ENCODE measurements at regions not wholly inside any gene's neighbourhood (a gene's known extent, or its start where the extent isn't known, plus 50 kb on each side); places are given as distances from the start of the nearest gene placed in this dataset.

- DNase-seq (ENCODE audit: low read depth): no peak
- H3K4me3 ChIP-seq (ENCODE audit: low read depth, low read length): no peak overlapping the region
- TF ChIP-seq, protein P1, sequence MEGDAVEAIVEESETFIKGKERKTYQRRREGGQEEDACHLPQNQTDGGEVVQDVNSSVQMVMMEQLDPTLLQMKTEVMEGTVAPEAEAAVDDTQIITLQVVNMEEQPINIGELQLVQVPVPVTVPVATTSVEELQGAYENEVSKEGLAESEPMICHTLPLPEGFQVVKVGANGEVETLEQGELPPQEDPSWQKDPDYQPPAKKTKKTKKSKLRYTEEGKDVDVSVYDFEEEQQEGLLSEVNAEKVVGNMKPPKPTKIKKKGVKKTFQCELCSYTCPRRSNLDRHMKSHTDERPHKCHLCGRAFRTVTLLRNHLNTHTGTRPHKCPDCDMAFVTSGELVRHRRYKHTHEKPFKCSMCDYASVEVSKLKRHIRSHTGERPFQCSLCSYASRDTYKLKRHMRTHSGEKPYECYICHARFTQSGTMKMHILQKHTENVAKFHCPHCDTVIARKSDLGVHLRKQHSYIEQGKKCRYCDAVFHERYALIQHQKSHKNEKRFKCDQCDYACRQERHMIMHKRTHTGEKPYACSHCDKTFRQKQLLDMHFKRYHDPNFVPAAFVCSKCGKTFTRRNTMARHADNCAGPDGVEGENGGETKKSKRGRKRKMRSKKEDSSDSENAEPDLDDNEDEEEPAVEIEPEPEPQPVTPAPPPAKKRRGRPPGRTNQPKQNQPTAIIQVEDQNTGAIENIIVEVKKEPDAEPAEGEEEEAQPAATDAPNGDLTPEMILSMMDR (conservative IDR thresholded peaks at IDR 0.05; ENCODE audit: low read depth, low read length): no peak
Measured at GRCh38 chr4:126779001-126779400, 853.8 kb upstream of the INTU start.

DNA sequence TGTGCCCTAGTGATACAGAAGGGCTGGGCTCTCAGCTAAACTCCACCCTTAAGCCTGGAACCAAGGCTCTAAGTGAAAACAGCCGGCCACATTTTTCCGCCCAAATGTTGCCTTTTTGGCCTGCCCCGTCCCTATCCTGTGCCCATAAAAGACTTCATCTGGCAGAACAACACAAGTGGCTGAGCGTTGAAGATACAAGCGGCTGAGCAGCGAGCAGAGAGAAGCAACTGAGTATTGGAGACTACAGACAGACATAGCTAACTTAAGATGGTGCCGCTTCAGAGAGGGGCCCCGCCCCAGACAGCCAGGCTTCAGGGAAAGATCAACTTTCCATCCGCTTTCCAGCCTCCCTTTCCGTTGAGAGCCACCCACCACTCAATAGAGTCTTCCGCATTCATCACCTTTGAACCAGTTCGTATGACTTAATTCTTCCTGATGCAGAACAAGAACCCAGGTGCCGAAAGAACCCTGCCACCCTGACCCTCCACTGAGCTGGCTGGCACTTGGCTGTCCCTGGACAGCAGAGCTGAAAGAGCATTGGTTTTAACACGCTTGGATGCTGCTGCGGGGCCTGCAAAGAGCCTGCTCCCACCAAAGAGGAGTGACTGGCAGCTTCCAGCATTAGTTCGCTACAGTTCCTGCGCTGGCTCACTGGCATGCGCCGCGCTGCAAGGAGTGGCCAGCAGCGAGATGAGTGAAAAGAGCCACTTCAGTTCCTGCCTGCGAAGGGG lies 853.2 kb upstream of the INTU start:
- TF ChIP-seq, protein P1 (conservative IDR thresholded peaks at IDR 0.05; ENCODE audit: low read depth, low read length): no peak
- no peak for DNase-seq (ENCODE audit: low read depth)
- H3K4me3 ChIP-seq (ENCODE audit: low read depth, low read length): no peak overlapping the region

- DNase-seq (ENCODE audit: low read depth): no peak
- H3K4me3 ChIP-seq (ENCODE audit: low read depth, low read length): no peak overlapping the region
- TF ChIP-seq, protein P1 (conservative IDR thresholded peaks at IDR 0.05; ENCODE audit: low read depth, low read length): no peak
Measured at GRCh38 chr4:126783191-126783590, 849.6 kb upstream of the INTU start.

- TF ChIP-seq, protein P1 (conservative IDR thresholded peaks at IDR 0.05; ENCODE audit: low read depth, low read length): no peak
- no peak for DNase-seq (ENCODE audit: low read depth)
- no peak overlapping the region for H3K4me3 ChIP-seq (ENCODE audit: low read depth, low read length)
Measured at GRCh38 chr4:126784966-126785580, 847.7 kb upstream of the INTU start.

- TF ChIP-seq, protein P1 (conservative IDR thresholded peaks at IDR 0.05; ENCODE audit: low read depth, low read length): no peak
- H3K4me3 ChIP-seq (ENCODE audit: low read depth, low read length): no peak overlapping the region
- DNase-seq (ENCODE audit: low read depth): no peak
Measured at GRCh38 chr4:126790633-126791032, 842.1 kb upstream of the INTU start.

DNA sequence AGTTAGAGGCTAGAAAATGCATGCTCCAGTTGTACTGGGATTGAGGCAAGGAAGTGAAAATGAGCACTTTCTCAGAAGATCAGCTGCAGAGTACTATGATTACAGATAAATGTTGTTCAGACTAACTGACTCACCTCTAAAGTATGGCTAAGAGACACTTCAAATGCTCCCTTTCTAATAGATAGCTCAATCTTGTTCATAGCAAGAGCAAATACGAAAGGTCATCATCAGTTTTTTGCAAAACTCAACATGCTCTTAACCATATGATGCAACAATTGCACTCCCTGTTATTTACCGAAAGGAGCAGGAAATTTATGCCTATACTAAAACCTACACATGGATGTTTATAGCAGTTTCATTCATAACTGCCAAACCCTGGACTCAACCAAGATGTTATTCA lies 838.4 kb upstream of the INTU start:
- no peak for DNase-seq (ENCODE audit: low read depth)
- H3K4me3 ChIP-seq (ENCODE audit: low read depth, low read length): no peak overlapping the region
- TF ChIP-seq, protein P1 (conservative IDR thresholded peaks at IDR 0.05; ENCODE audit: low read depth, low read length): no peak

DNA sequence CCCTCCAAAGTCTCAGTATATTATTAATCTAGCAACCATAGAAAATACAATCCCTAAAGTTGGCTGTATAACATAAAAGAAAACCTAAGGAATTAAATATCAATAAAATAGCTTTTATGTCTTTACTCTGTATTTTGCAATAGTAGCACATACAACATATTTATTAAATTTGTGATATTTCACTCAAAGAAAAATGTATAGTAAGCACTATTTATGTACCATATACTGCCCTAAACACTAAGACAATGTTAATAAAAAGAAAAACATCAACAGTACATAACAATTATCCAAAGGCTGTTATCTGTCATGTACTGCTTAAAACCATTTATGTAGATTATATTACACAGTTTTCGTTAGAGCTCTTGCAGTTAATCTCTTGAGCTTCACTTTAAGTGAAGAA lies 834.5 kb upstream of the INTU start:
- TF ChIP-seq, protein P1 (conservative IDR thresholded peaks at IDR 0.05; ENCODE audit: low read depth, low read length): no peak
- H3K4me3 ChIP-seq (ENCODE audit: low read depth, low read length): no peak overlapping the region
- DNase-seq (ENCODE audit: low read depth): no peak
